SH-SY5Y (cell line): ENCODE measurements at regions not wholly inside any gene's neighbourhood (a gene's known extent, or its start where the extent isn't known, plus 50 kb on each side); places are given as distances from the start of the nearest gene placed in this dataset.

ENCODE experiments used
- GATA2 ChIP-seq: IDR thresholded peaks from 2 replicates; pipeline ENCODE4 v1.6.1; 2011; ENCODE audit warnings: mild to moderate bottlenecking, low read depth, low read length
- GATA3 ChIP-seq: IDR thresholded peaks from 2 replicates; pipeline ENCODE4 v1.6.1; 2011; ENCODE audit warnings: low read depth, mild to moderate bottlenecking, low read length, moderate library complexity

GRCh38 chrX:18076434-18076833 is 144.3 kb downstream of the BEND2 start:
- no peak for TF ChIP-seq GATA2
- TF ChIP-seq GATA3 = no peak
